ENCODE measurements at regions not wholly inside any gene's neighbourhood (a gene's known extent, or its start where the extent isn't known, plus 50 kb on each side); places are given as distances from the start of the nearest gene placed in this dataset.
"Not testable (repeated sequence)": the region's sequence is repeated elsewhere in the genome, so short reads cannot be mapped to it uniquely, and the experiment has no call there.

GRCh38 chr16:64122177-64122576 lies 999.7 kb downstream of the CDH11 start:
- DNase-seq (ENCODE audit: low read depth) = peak; percentile 52

GRCh38 chr16:64121473-64121872 lies 1000.4 kb downstream of the CDH11 start:
- DNase-seq (ENCODE audit: low read depth) = peak; percentile 84

GRCh38 chr16:64116151-64116550 lies 1005.7 kb downstream of the CDH11 start:
- no peak for DNase-seq (ENCODE audit: low read depth)

- no peak for DNase-seq (ENCODE audit: low read depth)
These were observed 1012.6 kb downstream of the CDH11 start for GRCh38 chr16:64109241-64109640.

- no peak for DNase-seq (ENCODE audit: low read depth)
These were observed 1019.2 kb downstream of the CDH11 start for GRCh38 chr16:64102654-64103053.

- DNase-seq (ENCODE audit: low read depth) = no peak
These were observed 1023.4 kb downstream of the CDH11 start for GRCh38 chr16:64098451-64098850.

- no peak for DNase-seq (ENCODE audit: low read depth)
These were observed 1025.2 kb downstream of the CDH11 start for GRCh38 chr16:64096689-64097088.

GRCh38 chr16:64094992-64095634 lies 1026.8 kb downstream of the CDH11 start:
- peak; percentile 61 for DNase-seq (ENCODE audit: low read depth)

GRCh38 chr16:64094181-64094965 lies 1027.5 kb downstream of the CDH11 start:
- DNase-seq (ENCODE audit: low read depth) = peak; percentile 8

GRCh38 chr16:64092271-64092670 lies 1029.6 kb downstream of the CDH11 start:
- DNase-seq (ENCODE audit: low read depth) = peak; percentile 81

- no peak for DNase-seq (ENCODE audit: low read depth)
These were observed 1031.5 kb downstream of the CDH11 start for GRCh38 chr16:64090327-64090726.

GRCh38 chr16:64089697-64090096 lies 1032.2 kb downstream of the CDH11 start:
- DNase-seq (ENCODE audit: low read depth) = peak; percentile 45

- no peak for DNase-seq (ENCODE audit: low read depth)
These were observed 1033.0 kb downstream of the CDH11 start for GRCh38 chr16:64088838-64089237.

GRCh38 chr16:64085296-64085695 lies 1036.6 kb downstream of the CDH11 start:
- DNase-seq (ENCODE audit: low read depth) = no peak

- no peak for DNase-seq (ENCODE audit: low read depth)
These were observed 1037.2 kb downstream of the CDH11 start for GRCh38 chr16:64084706-64085105.

GRCh38 chr16:64083428-64084129 lies 1038.3 kb downstream of the CDH11 start:
- DNase-seq (ENCODE audit: low read depth) = no peak

- no peak for DNase-seq (ENCODE audit: low read depth)
These were observed 1044.6 kb downstream of the CDH11 start for GRCh38 chr16:64077242-64077641.

GRCh38 chr16:64074706-64075105 lies 1047.2 kb downstream of the CDH11 start:
- no peak for DNase-seq (ENCODE audit: low read depth)

- DNase-seq (ENCODE audit: low read depth) = not testable (repeated sequence)
These were observed 1049.6 kb downstream of the CDH11 start for GRCh38 chr16:64072131-64072730.

- no peak for DNase-seq (ENCODE audit: low read depth)
These were observed 1056.3 kb downstream of the CDH11 start for GRCh38 chr16:64065523-64065922.

- DNase-seq (ENCODE audit: low read depth) = no peak
These were observed 1060.2 kb downstream of the CDH11 start for GRCh38 chr16:64061621-64062020.

GRCh38 chr16:64060631-64061030 lies 1061.2 kb downstream of the CDH11 start:
- DNase-seq (ENCODE audit: low read depth) = no peak

Data from RPMI7951 (cell line).